ENCODE measurements at regions not wholly inside any gene's neighbourhood (a gene's known extent, or its start where the extent isn't known, plus 50 kb on each side); places are given as distances from the start of the nearest gene placed in this dataset.
A peak's percentile ranks its signal among the peaks of the same experiment; 100 is the strongest.
"Not testable (repeated sequence)": the region's sequence is repeated elsewhere in the genome, so short reads cannot be mapped to it uniquely, and the experiment has no call there.

GRCh38 chr9:41332562-41332961 is 143.4 kb upstream of the ZNG1F start:
- H3K27ac Mint-ChIP-seq; H3K4me1 Mint-ChIP-seq (ENCODE audit: low read depth); DNase-seq (ENCODE audit: low spot score, unreplicated experiment); H3K9me3 Mint-ChIP-seq (ENCODE audit: low read depth); H3K4me3 Mint-ChIP-seq (ENCODE audit: low read depth); H3K36me3 Mint-ChIP-seq (ENCODE audit: insufficient read depth); H3K27me3 Mint-ChIP-seq: not testable (repeated sequence)

DNA sequence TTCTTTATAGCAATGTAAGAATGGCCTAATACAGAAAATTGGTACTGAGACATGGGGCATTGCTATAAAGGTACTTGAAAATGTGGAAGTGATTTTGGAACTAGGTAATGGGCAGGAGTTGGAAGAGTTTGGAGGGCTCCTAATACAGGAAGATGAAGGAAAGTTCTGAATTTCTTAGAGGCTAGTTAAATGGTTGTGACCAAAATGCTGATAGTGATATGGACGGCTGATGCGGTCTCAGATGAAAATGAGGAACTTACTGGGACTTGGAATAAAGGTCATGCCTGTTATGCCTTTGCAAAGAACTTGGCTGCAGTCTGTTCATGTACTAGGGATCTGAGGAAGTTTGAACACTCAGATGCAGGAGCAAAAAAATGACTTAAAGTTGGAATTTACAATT is 132.2 kb upstream of the ZNG1F start:
- H3K9me3 Mint-ChIP-seq (ENCODE audit: low read depth); H3K4me3 Mint-ChIP-seq (ENCODE audit: low read depth); H3K27ac Mint-ChIP-seq; H3K36me3 Mint-ChIP-seq (ENCODE audit: insufficient read depth); DNase-seq (ENCODE audit: low spot score, unreplicated experiment); H3K27me3 Mint-ChIP-seq; H3K4me1 Mint-ChIP-seq (ENCODE audit: low read depth): not testable (repeated sequence)

DNA sequence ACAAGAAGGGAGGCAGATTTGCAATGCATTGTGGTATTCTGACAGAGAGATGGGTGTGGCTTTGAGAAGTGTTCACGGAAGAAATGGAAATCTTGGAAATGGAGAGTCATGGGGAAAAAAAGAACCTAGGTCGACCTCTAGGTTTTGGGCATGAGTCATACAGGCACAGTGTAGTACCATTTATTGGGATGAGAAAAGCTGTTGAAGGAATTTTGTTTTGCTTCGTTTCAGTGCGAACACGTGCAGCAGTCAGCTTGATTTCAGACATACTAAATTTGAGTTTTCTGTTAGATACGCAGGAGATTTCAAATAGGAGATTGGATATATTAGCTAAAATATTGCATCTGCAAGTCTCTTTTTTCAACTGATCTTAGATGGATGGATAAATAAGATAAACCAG is 119.8 kb upstream of the ZNG1F start:
- H3K4me3 Mint-ChIP-seq (ENCODE audit: low read depth); H3K36me3 Mint-ChIP-seq (ENCODE audit: insufficient read depth); H3K27ac Mint-ChIP-seq; H3K9me3 Mint-ChIP-seq (ENCODE audit: low read depth); DNase-seq (ENCODE audit: low spot score, unreplicated experiment); H3K4me1 Mint-ChIP-seq (ENCODE audit: low read depth): not testable (repeated sequence)
- H3K27me3 Mint-ChIP-seq: peaks cover 11% of the 10 kb centered on the region

GRCh38 chr9:41285744-41286143 is 96.6 kb upstream of the ZNG1F start:
- H3K27ac Mint-ChIP-seq; DNase-seq (ENCODE audit: low spot score, unreplicated experiment); H3K4me1 Mint-ChIP-seq (ENCODE audit: low read depth); H3K27me3 Mint-ChIP-seq; H3K4me3 Mint-ChIP-seq (ENCODE audit: low read depth); H3K36me3 Mint-ChIP-seq (ENCODE audit: insufficient read depth); H3K9me3 Mint-ChIP-seq (ENCODE audit: low read depth): not testable (repeated sequence)

GRCh38 chr9:41280299-41281238 is 91.5 kb upstream of the ZNG1F start:
- H3K9me3 Mint-ChIP-seq (ENCODE audit: low read depth); H3K27me3 Mint-ChIP-seq; H3K4me1 Mint-ChIP-seq (ENCODE audit: low read depth); H3K27ac Mint-ChIP-seq; DNase-seq (ENCODE audit: low spot score, unreplicated experiment); H3K4me3 Mint-ChIP-seq (ENCODE audit: low read depth); H3K36me3 Mint-ChIP-seq (ENCODE audit: insufficient read depth): not testable (repeated sequence)

DNA sequence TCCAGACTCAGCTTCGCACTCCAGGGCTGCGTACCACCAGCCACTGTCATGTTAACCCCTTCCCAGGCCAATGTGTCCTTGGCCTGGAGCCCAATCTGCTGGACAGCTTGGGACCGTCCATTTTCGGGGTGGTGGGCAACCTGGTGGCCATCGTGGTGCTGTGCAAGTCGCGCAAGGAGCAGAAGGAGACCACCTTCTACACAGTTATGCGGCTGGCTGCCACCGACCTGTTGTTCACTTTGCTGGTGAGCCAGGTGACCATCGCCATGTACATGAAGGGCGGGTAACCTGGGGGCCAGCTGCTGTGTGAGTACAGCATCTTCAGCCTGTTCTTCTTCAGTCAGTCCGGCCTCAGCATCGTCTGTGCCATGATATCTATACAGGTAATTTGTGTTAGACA is 90.3 kb upstream of the ZNG1F start:
- not testable (repeated sequence) for H3K27ac Mint-ChIP-seq; H3K4me3 Mint-ChIP-seq (ENCODE audit: low read depth); H3K4me1 Mint-ChIP-seq (ENCODE audit: low read depth); DNase-seq (ENCODE audit: low spot score, unreplicated experiment); H3K27me3 Mint-ChIP-seq; H3K36me3 Mint-ChIP-seq (ENCODE audit: insufficient read depth); H3K9me3 Mint-ChIP-seq (ENCODE audit: low read depth)

DNA sequence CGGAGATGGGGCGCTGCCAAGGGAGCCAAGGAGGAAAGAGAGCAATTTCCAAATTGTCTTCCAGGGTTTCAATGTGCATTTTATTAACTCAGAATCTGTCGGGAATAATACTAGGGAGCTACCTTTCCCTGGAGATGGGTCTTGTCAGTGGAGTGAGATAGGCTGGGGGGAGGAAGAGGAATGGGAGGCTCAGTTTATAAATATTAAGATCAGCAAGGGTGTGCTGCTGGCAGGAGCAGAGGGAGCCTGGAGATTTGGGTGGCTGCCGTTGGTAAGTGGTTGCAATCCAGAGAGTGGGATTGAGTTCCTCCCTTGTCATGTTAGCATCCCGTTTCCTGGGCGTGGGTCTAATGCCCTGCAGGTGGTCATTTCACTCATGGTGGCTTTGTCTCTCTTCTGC is 89.9 kb upstream of the ZNG1F start:
- H3K9me3 Mint-ChIP-seq (ENCODE audit: low read depth); H3K27ac Mint-ChIP-seq; DNase-seq (ENCODE audit: low spot score, unreplicated experiment); H3K27me3 Mint-ChIP-seq; H3K36me3 Mint-ChIP-seq (ENCODE audit: insufficient read depth); H3K4me3 Mint-ChIP-seq (ENCODE audit: low read depth); H3K4me1 Mint-ChIP-seq (ENCODE audit: low read depth): not testable (repeated sequence)

DNA sequence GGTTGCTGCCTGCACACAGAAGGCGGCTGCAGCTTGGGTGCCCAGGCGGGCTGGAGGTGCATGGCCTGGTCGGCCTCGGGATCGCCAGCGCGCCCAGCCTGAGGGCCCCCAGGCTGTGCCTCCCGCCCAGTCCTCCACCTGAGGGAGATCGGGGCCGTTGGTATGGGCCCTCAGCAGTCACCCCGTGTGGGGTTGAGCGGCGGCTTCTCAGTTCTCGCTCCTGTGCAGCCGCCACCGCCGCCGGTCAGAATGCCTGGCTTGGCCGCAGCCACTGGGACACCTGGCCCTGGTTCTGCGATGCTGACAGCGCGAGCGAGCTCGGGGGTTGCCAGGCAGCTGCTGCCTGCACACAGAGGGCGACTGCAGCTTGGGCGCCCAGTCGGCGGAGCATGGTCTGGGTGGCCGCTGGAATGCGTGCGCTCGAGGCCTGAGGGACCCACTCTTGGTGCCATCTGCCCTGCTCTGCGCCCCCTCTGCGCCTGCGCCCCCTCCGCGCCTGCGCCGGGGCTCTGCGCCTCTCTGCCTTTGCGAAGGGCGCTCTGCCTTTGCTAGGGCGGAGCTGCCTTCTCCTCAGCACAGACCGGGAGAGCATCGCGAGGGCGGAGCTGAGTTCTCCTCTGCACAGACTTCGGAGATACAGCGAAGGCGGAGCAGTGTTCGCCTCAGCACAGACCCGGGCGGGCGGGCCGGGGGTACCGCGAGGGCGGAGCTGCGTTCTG is 84.6 kb upstream of the ZNG1F start:
- peak overlapping the region; percentile 64 for H3K4me3 Mint-ChIP-seq (ENCODE audit: low read depth)
- DNase-seq (ENCODE audit: low spot score, unreplicated experiment): peak; percentile 71
- H3K9me3 Mint-ChIP-seq (ENCODE audit: low read depth); H3K27ac Mint-ChIP-seq; H3K36me3 Mint-ChIP-seq (ENCODE audit: insufficient read depth); H3K27me3 Mint-ChIP-seq; H3K4me1 Mint-ChIP-seq (ENCODE audit: low read depth): not testable (repeated sequence)

- DNase-seq (ENCODE audit: low spot score, unreplicated experiment): peak; percentile 29
- H3K27me3 Mint-ChIP-seq; H3K4me1 Mint-ChIP-seq (ENCODE audit: low read depth); H3K27ac Mint-ChIP-seq; H3K36me3 Mint-ChIP-seq (ENCODE audit: insufficient read depth); H3K9me3 Mint-ChIP-seq (ENCODE audit: low read depth): not testable (repeated sequence)
- H3K4me3 Mint-ChIP-seq (ENCODE audit: low read depth): peak overlapping the region; percentile 37
These were observed 83.9 kb upstream of the ZNG1F start for GRCh38 chr9:41272879-41273548.

GRCh38 chr9:41270992-41271391 is 81.9 kb upstream of the ZNG1F start:
- H3K27me3 Mint-ChIP-seq; H3K4me1 Mint-ChIP-seq (ENCODE audit: low read depth); DNase-seq (ENCODE audit: low spot score, unreplicated experiment); H3K9me3 Mint-ChIP-seq (ENCODE audit: low read depth); H3K4me3 Mint-ChIP-seq (ENCODE audit: low read depth); H3K27ac Mint-ChIP-seq; H3K36me3 Mint-ChIP-seq (ENCODE audit: insufficient read depth): not testable (repeated sequence)

- not testable (repeated sequence) for H3K4me3 Mint-ChIP-seq (ENCODE audit: low read depth); H3K27ac Mint-ChIP-seq; H3K9me3 Mint-ChIP-seq (ENCODE audit: low read depth); H3K36me3 Mint-ChIP-seq (ENCODE audit: insufficient read depth); DNase-seq (ENCODE audit: low spot score, unreplicated experiment); H3K27me3 Mint-ChIP-seq; H3K4me1 Mint-ChIP-seq (ENCODE audit: low read depth)
These were observed 80.4 kb upstream of the ZNG1F start for GRCh38 chr9:41269471-41269870.

DNA sequence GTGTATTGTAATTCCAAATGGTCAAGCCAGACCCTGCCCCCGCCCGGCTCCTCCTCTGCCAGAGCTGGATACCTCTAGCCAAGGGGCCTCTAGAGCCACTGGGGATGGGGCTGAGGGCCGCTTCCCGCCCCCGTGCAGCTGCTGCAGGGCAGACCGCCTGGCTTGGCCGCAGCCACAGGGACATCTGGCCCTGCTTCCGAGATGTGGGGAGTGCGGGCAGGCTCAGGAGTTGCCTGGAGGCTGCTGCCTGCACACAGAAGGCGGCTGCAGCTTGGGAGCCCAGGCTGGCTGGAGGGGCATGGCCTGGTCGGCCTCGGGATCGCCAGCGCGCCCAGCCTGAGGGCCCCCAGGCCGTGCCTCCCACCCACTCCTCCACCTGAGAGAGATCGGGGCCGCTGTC is 79.9 kb upstream of the ZNG1F start:
- not testable (repeated sequence) for H3K27ac Mint-ChIP-seq; H3K4me3 Mint-ChIP-seq (ENCODE audit: low read depth); H3K4me1 Mint-ChIP-seq (ENCODE audit: low read depth); H3K36me3 Mint-ChIP-seq (ENCODE audit: insufficient read depth); DNase-seq (ENCODE audit: low spot score, unreplicated experiment); H3K27me3 Mint-ChIP-seq; H3K9me3 Mint-ChIP-seq (ENCODE audit: low read depth)

GRCh38 chr9:41266602-41267001 is 77.5 kb upstream of the ZNG1F start:
- not testable (repeated sequence) for DNase-seq (ENCODE audit: low spot score, unreplicated experiment); H3K4me3 Mint-ChIP-seq (ENCODE audit: low read depth); H3K36me3 Mint-ChIP-seq (ENCODE audit: insufficient read depth); H3K27me3 Mint-ChIP-seq; H3K9me3 Mint-ChIP-seq (ENCODE audit: low read depth); H3K27ac Mint-ChIP-seq; H3K4me1 Mint-ChIP-seq (ENCODE audit: low read depth)

Measured in progenitor cell of endocrine pancreas (in vitro differentiated cells).